Smooth muscle cell (in vitro differentiated cells): ENCODE measurements at regions not wholly inside any gene's neighbourhood (a gene's known extent, or its start where the extent isn't known, plus 50 kb on each side); places are given as distances from the start of the nearest gene placed in this dataset.

ENCODE experiments used
- DNase-seq: peaks from one replicate; lab custom pipeline; 2025; ENCODE audit not compliant: unreplicated experiment; lab: John Stamatoyannopoulos, UW
- H2AFZ ChIP-seq: fragments of 200-600 bp; sonication (generic); 2 replicates; pipeline ENCODE4 v1.6.0; 2016; ENCODE audit warnings: antibody characterized with exemption, low read depth, mild to moderate bottlenecking
- H3F3A ChIP-seq: fragments of 200-600 bp; sonication (generic); 2 replicates; pipeline ENCODE4 v1.6.0; 2017; ENCODE audit warnings: antibody characterized with exemption, low read depth
- H3K27ac ChIP-seq: fragments of 200-600 bp; sonication (generic); 2 replicates; pipeline ENCODE4 v1.5.1; 2016; ENCODE audit warnings: low read depth, mild to moderate bottlenecking
- H3K27me3 ChIP-seq: fragments of 200-600 bp; sonication (generic); 2 replicates; pipeline ENCODE4 v1.6.1; 2016; ENCODE audit warnings: low read depth, mild to moderate bottlenecking
- H3K36me3 ChIP-seq: fragments of 200-600 bp; sonication (generic); 2 replicates; pipeline ENCODE4 v1.5.1; 2016; ENCODE audit warnings: low read depth
- H3K4me1 ChIP-seq: fragments of 200-600 bp; sonication (generic); 2 replicates; pipeline ENCODE4 v1.5.1; 2016; ENCODE audit warnings: low read depth
- H3K4me2 ChIP-seq: fragments of 200-600 bp; sonication (generic); 2 replicates; pipeline ENCODE4 v1.6.0; 2016; ENCODE audit warnings: mild to moderate bottlenecking
- H3K4me3 ChIP-seq: fragments of 200-600 bp; sonication (generic); 2 replicates; pipeline ENCODE4 v1.5.1; 2016; ENCODE audit warnings: mild to moderate bottlenecking
- H3K79me2 ChIP-seq: fragments of 200-600 bp; sonication (generic); 2 replicates; pipeline ENCODE4 v1.6.0; 2016; ENCODE audit warnings: low read depth, mild to moderate bottlenecking
- H3K9ac ChIP-seq: fragments of 200-600 bp; sonication (generic); 2 replicates; pipeline ENCODE4 v1.6.0; 2016; ENCODE audit warnings: low read depth
- H3K9me3 ChIP-seq: fragments of 200-600 bp; sonication (generic); replicated peaks from 2 replicates; pipeline ENCODE4 v1.5.1; 2016; ENCODE audit warnings: low read depth
- H4K20me1 ChIP-seq: fragments of 200-600 bp; sonication (generic); 2 replicates; pipeline ENCODE4 v1.6.0; 2016; ENCODE audit warnings: low read depth
- WGBS: methylation state at CpG from one replicate; pipeline ENCODE4 v1.1.7; 2016; ENCODE audit warnings: low lambda C conversion rate; 5-methylcytosine and 5-hydroxymethylcytosine counted together
- TF ChIP-seq, protein P1 (sequence below): fragments of 200-600 bp; sonication (generic); IDR thresholded peaks from 2 replicates; pipeline ENCODE4 v1.5.1; 2017; ENCODE audit warnings: borderline replicate concordance, mild to moderate bottlenecking, antibody characterized with exemption; ENCODE audit not compliant: insufficient read depth, poor library complexity, severe bottlenecking

- no peaks in the 10 kb centered on the region for H3K9me3 ChIP-seq
- no peak for DNase-seq
- H3K79me2 ChIP-seq, result no peaks in the 10 kb centered on the region
- no peak overlapping the region for H3K4me3 ChIP-seq
- peaks cover 2% of the 10 kb centered on the region for H3K4me1 ChIP-seq
- no peak overlapping the region for H3K4me2 ChIP-seq
- H3F3A ChIP-seq, result no peaks in the 10 kb centered on the region
- H3K36me3 ChIP-seq, result no peaks in the 10 kb centered on the region
- no peak overlapping the region for H3K27ac ChIP-seq
- H4K20me1 ChIP-seq, result no peaks in the 10 kb centered on the region
- WGBS, result 88% methylated on average over 2 of the region's 2 CpGs
- TF ChIP-seq, protein P1, sequence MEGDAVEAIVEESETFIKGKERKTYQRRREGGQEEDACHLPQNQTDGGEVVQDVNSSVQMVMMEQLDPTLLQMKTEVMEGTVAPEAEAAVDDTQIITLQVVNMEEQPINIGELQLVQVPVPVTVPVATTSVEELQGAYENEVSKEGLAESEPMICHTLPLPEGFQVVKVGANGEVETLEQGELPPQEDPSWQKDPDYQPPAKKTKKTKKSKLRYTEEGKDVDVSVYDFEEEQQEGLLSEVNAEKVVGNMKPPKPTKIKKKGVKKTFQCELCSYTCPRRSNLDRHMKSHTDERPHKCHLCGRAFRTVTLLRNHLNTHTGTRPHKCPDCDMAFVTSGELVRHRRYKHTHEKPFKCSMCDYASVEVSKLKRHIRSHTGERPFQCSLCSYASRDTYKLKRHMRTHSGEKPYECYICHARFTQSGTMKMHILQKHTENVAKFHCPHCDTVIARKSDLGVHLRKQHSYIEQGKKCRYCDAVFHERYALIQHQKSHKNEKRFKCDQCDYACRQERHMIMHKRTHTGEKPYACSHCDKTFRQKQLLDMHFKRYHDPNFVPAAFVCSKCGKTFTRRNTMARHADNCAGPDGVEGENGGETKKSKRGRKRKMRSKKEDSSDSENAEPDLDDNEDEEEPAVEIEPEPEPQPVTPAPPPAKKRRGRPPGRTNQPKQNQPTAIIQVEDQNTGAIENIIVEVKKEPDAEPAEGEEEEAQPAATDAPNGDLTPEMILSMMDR, result no peak
- H3K27me3 ChIP-seq, result no peaks in the 10 kb centered on the region
- no peak overlapping the region for H2AFZ ChIP-seq
- no peak overlapping the region for H3K9ac ChIP-seq
Observed at GRCh38 chr1:90400131-90400530, 317.0 kb downstream of the BARHL2 start.

DNA sequence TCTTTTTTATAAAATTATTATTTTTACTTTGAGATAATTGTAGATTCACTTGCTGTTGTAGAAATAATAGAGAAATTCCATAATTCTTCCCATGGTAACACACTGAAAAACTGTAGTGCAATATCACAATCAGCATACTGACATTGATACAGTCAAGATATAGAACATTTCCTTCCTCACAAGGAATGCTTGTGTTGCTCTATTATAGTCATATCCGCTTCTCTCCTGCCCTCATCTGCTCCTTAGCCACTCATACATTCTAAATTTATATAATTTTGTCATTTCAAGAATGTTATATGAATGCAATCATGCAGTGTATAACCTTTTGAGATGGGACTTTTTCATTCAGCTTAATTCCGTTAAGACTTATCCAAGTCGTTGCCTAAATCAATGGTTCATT lies 320.2 kb downstream of the BARHL2 start:
- WGBS, result 90% methylated on average over 3 of the region's 3 CpGs
- H3K27ac ChIP-seq, result no peak overlapping the region
- H3K27me3 ChIP-seq, result no peaks in the 10 kb centered on the region
- no peak overlapping the region for H2AFZ ChIP-seq
- no peaks in the 10 kb centered on the region for H3K36me3 ChIP-seq
- no peak for DNase-seq
- no peaks in the 10 kb centered on the region for H4K20me1 ChIP-seq
- TF ChIP-seq, protein P1, result no peak
- H3K4me2 ChIP-seq, result no peak overlapping the region
- H3K4me3 ChIP-seq, result no peak overlapping the region
- H3K79me2 ChIP-seq, result no peaks in the 10 kb centered on the region
- H3K9ac ChIP-seq, result no peak overlapping the region
- no peaks in the 10 kb centered on the region for H3K9me3 ChIP-seq
- no peaks in the 10 kb centered on the region for H3K4me1 ChIP-seq
- no peaks in the 10 kb centered on the region for H3F3A ChIP-seq

GRCh38 chr1:90394247-90394646 lies 322.9 kb downstream of the BARHL2 start:
- no peak for DNase-seq
- Histone ChIP-seq H3K27ac (no peak overlapping the region), H3F3A (no peaks in the 10 kb centered on the region), H3K9me3 (no peaks in the 10 kb centered on the region), H3K4me2 (no peak overlapping the region), H3K27me3 (no peaks in the 10 kb centered on the region), H3K4me1 (no peaks in the 10 kb centered on the region), H3K36me3 (no peaks in the 10 kb centered on the region), H3K79me2 (no peaks in the 10 kb centered on the region), H3K4me3 (no peak overlapping the region), H2AFZ (no peak overlapping the region), H3K9ac (no peak overlapping the region), H4K20me1 (no peaks in the 10 kb centered on the region)
- TF ChIP-seq, protein P1, result no peak
- WGBS, result 84% methylated on average over 2 of the region's 2 CpGs

- no peaks in the 10 kb centered on the region for H3F3A ChIP-seq
- no peaks in the 10 kb centered on the region for H3K79me2 ChIP-seq
- H3K9ac ChIP-seq, result no peak overlapping the region
- H3K36me3 ChIP-seq, result no peaks in the 10 kb centered on the region
- no peak overlapping the region for H2AFZ ChIP-seq
- DNase-seq, result no peak
- no peak overlapping the region for H3K27ac ChIP-seq
- H3K4me3 ChIP-seq, result no peak overlapping the region
- TF ChIP-seq, protein P1, result no peak
- no peak overlapping the region for H3K4me2 ChIP-seq
- H4K20me1 ChIP-seq, result no peaks in the 10 kb centered on the region
- peaks cover under 1% of the 10 kb centered on the region for H3K4me1 ChIP-seq
- no peaks in the 10 kb centered on the region for H3K9me3 ChIP-seq
- no peaks in the 10 kb centered on the region for H3K27me3 ChIP-seq
Observed at GRCh38 chr1:90393025-90393424, 324.1 kb downstream of the BARHL2 start.
